Activated CD4-positive, alpha-beta T cell treated with anti-CD3 and anti-CD28 coated beads, Interleukin-2, amount 50 U/mL, for 4 hours (primary cell): ENCODE measurements at regions not wholly inside any gene's neighbourhood (a gene's known extent, or its start where the extent isn't known, plus 50 kb on each side); places are given as distances from the start of the nearest gene placed in this dataset.

Source experiments
- DNase-seq, 2 experiments: peaks; one replicate each; pipeline ENCODE4 v3.0.0-alpha.2; 2020

GRCh38 chr18:71707400-71707799 is 836.7 kb downstream of the CBLN2 start:
- no peak for DNase-seq

- DNase-seq = no peak
These were observed 854.6 kb downstream of the CBLN2 start for GRCh38 chr18:71689416-71690160.

- no peak for DNase-seq
These were observed 861.6 kb downstream of the CBLN2 start for GRCh38 chr18:71682591-71682990.

- DNase-seq = no peak
These were observed 866.0 kb downstream of the CBLN2 start for GRCh38 chr18:71678144-71678543.

GRCh38 chr18:71673954-71674353 is 870.2 kb downstream of the CBLN2 start:
- no peak for DNase-seq

- no peak for DNase-seq
These were observed 870.6 kb downstream of the CBLN2 start for GRCh38 chr18:71673498-71673897.

- DNase-seq = no peak
These were observed 877.7 kb downstream of the CBLN2 start for GRCh38 chr18:71666481-71666880.

GRCh38 chr18:71665131-71665530 is 879.0 kb downstream of the CBLN2 start:
- DNase-seq = no peak

GRCh38 chr18:71643822-71644221 is 900.3 kb downstream of the CBLN2 start:
- DNase-seq = no peak

GRCh38 chr18:71630696-71631095 is 913.4 kb downstream of the CBLN2 start:
- no peak for DNase-seq

- DNase-seq = no peak
These were observed 918.5 kb downstream of the CBLN2 start for GRCh38 chr18:71625556-71626090.

GRCh38 chr18:71598374-71598773 is 945.8 kb downstream of the CBLN2 start:
- DNase-seq = no peak

GRCh38 chr18:71597219-71597618 is 946.9 kb downstream of the CBLN2 start:
- no peak for DNase-seq

- DNase-seq = no peak
These were observed 960.9 kb downstream of the CBLN2 start for GRCh38 chr18:71583252-71583651.

GRCh38 chr18:71554686-71555085 is 989.5 kb downstream of the CBLN2 start:
- DNase-seq = no peak

- no peak for DNase-seq
These were observed 1002.5 kb downstream of the CBLN2 start for GRCh38 chr18:71541643-71542042.

- no peak for DNase-seq
These were observed 1014.3 kb downstream of the CBLN2 start for GRCh38 chr18:71529703-71530303.

- DNase-seq = no peak
These were observed 1020.4 kb downstream of the CBLN2 start for GRCh38 chr18:71523483-71524435.

- no peak for DNase-seq
These were observed 1038.6 kb downstream of the CBLN2 start for GRCh38 chr18:71505526-71505925.

- no peak for DNase-seq
These were observed 1040.9 kb downstream of the CBLN2 start for GRCh38 chr18:71503222-71503621.

- DNase-seq = no peak
These were observed 1058.5 kb downstream of the CBLN2 start for GRCh38 chr18:71485611-71486010.

- no peak for DNase-seq
These were observed 1072.0 kb downstream of the CBLN2 start for GRCh38 chr18:71471963-71472725.

GRCh38 chr18:71456206-71456605 is 1087.9 kb downstream of the CBLN2 start:
- no peak for DNase-seq
